ENCODE measurements at regions not wholly inside any gene's neighbourhood (a gene's known extent, or its start where the extent isn't known, plus 50 kb on each side); places are given as distances from the start of the nearest gene placed in this dataset.

DNA sequence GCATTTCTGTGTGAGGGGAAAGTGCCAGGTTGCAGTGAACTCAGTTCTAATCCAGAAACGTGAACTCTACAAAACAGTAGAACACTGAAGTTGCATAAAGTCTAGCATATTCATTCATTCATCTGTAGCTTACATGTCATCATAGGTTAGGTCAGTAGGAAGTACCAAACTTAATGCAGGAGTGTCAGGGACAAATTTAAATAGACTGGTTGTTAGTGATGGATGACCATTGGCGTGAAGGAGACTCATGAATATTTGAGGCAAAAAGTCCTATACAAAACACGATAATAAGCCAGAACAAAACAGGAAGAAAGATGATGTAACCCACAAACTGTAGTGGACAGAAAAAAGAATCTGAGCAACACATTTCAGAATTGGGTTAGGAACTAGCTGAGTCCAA, 592.8 kb upstream of the PCDH10 start:
- Histone ChIP-seq H2AFZ (ENCODE audit: low read depth, low read length) (no peak overlapping the region), H3K9ac (ENCODE audit: low read length) (no peak overlapping the region), H4K20me1 (ENCODE audit: insufficient read depth) (no peaks in the 10 kb centered on the region), H3K9me2 (ENCODE audit: insufficient read depth, low read length) (no peaks in the 10 kb centered on the region), H3K36me3 (ENCODE audit: insufficient read depth, low read length) (no peaks in the 10 kb centered on the region), H3K79me2 (replicated peaks; ENCODE audit: insufficient read depth, low read length) (no peaks in the 10 kb centered on the region), H3K4me2 (ENCODE audit: low read length) (no peak overlapping the region), H3K9me3 (ENCODE audit: low read length) (no peaks in the 10 kb centered on the region), H3K4me3 (ENCODE audit: low read length) (no peak overlapping the region), H3F3A (ENCODE audit: insufficient read depth, low read length, poor library complexity, severe bottlenecking) (no peaks in the 10 kb centered on the region), H3K27me3 (ENCODE audit: insufficient read depth, low read depth, low read length) (no peaks in the 10 kb centered on the region), H3K27ac (ENCODE audit: low read length) (no peak overlapping the region)
- TF ChIP-seq RAD21 (conservative IDR thresholded peaks at IDR 0.05) (no peak), SMC3 (conservative IDR thresholded peaks at IDR 0.05; ENCODE audit: poor library complexity) (no peak), POLR2AphosphoS5 (IDR thresholded peaks at IDR 0.05) (no peak), MXI1 (conservative IDR thresholded peaks at IDR 0.05; ENCODE audit: poor library complexity, severe bottlenecking) (no peak)

DNA sequence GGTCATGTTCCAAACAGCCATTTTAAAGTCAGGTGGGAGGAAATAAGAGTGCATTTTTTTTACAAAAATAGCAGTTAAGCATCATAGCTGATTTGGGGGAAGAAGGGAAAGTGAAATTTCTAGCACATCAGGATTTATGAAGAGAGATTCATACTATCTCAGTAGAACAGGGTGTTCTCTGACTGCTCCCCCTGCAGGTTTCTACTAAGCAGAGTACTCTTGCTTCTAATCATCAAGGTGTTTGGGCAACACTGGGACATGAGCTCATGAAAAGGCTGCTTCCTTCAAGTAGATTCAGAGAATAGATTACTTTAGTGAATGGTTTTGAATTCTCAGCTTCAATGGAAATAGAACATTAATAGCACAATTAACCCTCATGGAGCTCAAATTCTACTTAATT, 591.4 kb upstream of the PCDH10 start:
- Histone ChIP-seq H3K4me3 (ENCODE audit: low read length) (no peak overlapping the region), H3K27me3 (ENCODE audit: insufficient read depth, low read depth, low read length) (no peaks in the 10 kb centered on the region), H3K4me2 (ENCODE audit: low read length) (no peak overlapping the region), H2AFZ (ENCODE audit: low read depth, low read length) (no peak overlapping the region), H3K79me2 (replicated peaks; ENCODE audit: insufficient read depth, low read length) (no peaks in the 10 kb centered on the region), H3K27ac (ENCODE audit: low read length) (no peak overlapping the region), H3K9me2 (ENCODE audit: insufficient read depth, low read length) (no peaks in the 10 kb centered on the region), H3K36me3 (ENCODE audit: insufficient read depth, low read length) (no peaks in the 10 kb centered on the region), H3F3A (ENCODE audit: insufficient read depth, low read length, poor library complexity, severe bottlenecking) (no peaks in the 10 kb centered on the region), H3K9ac (ENCODE audit: low read length) (no peak overlapping the region), H3K9me3 (ENCODE audit: low read length) (no peaks in the 10 kb centered on the region), H4K20me1 (ENCODE audit: insufficient read depth) (no peaks in the 10 kb centered on the region)
- no peak for TF ChIP-seq SMC3 (conservative IDR thresholded peaks at IDR 0.05; ENCODE audit: poor library complexity)
- TF ChIP-seq TAF1 (IDR thresholded peaks at IDR 0.05; ENCODE audit: low read depth): no peak
- no peak for TF ChIP-seq RAD21 (conservative IDR thresholded peaks at IDR 0.05)
- TF ChIP-seq MXI1 (conservative IDR thresholded peaks at IDR 0.05; ENCODE audit: poor library complexity, severe bottlenecking): no peak
- no peak for TF ChIP-seq EP300 (conservative IDR thresholded peaks at IDR 0.05; ENCODE audit: poor library complexity, severe bottlenecking)
- TF ChIP-seq, protein P1, sequence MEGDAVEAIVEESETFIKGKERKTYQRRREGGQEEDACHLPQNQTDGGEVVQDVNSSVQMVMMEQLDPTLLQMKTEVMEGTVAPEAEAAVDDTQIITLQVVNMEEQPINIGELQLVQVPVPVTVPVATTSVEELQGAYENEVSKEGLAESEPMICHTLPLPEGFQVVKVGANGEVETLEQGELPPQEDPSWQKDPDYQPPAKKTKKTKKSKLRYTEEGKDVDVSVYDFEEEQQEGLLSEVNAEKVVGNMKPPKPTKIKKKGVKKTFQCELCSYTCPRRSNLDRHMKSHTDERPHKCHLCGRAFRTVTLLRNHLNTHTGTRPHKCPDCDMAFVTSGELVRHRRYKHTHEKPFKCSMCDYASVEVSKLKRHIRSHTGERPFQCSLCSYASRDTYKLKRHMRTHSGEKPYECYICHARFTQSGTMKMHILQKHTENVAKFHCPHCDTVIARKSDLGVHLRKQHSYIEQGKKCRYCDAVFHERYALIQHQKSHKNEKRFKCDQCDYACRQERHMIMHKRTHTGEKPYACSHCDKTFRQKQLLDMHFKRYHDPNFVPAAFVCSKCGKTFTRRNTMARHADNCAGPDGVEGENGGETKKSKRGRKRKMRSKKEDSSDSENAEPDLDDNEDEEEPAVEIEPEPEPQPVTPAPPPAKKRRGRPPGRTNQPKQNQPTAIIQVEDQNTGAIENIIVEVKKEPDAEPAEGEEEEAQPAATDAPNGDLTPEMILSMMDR (IDR thresholded peaks at IDR 0.05; ENCODE audit: poor library complexity, severe bottlenecking): no peak
- TF ChIP-seq, protein P2, sequence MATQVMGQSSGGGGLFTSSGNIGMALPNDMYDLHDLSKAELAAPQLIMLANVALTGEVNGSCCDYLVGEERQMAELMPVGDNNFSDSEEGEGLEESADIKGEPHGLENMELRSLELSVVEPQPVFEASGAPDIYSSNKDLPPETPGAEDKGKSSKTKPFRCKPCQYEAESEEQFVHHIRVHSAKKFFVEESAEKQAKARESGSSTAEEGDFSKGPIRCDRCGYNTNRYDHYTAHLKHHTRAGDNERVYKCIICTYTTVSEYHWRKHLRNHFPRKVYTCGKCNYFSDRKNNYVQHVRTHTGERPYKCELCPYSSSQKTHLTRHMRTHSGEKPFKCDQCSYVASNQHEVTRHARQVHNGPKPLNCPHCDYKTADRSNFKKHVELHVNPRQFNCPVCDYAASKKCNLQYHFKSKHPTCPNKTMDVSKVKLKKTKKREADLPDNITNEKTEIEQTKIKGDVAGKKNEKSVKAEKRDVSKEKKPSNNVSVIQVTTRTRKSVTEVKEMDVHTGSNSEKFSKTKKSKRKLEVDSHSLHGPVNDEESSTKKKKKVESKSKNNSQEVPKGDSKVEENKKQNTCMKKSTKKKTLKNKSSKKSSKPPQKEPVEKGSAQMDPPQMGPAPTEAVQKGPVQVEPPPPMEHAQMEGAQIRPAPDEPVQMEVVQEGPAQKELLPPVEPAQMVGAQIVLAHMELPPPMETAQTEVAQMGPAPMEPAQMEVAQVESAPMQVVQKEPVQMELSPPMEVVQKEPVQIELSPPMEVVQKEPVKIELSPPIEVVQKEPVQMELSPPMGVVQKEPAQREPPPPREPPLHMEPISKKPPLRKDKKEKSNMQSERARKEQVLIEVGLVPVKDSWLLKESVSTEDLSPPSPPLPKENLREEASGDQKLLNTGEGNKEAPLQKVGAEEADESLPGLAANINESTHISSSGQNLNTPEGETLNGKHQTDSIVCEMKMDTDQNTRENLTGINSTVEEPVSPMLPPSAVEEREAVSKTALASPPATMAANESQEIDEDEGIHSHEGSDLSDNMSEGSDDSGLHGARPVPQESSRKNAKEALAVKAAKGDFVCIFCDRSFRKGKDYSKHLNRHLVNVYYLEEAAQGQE (IDR thresholded peaks at IDR 0.05; ENCODE audit: borderline replicate concordance): no peak
- no peak for TF ChIP-seq POLR2AphosphoS5 (IDR thresholded peaks at IDR 0.05)
- TF ChIP-seq EZH2 (IDR thresholded peaks at IDR 0.05; ENCODE audit: borderline replicate concordance, insufficient read depth, low read length, poor library complexity, severe bottlenecking): no peak

DNA sequence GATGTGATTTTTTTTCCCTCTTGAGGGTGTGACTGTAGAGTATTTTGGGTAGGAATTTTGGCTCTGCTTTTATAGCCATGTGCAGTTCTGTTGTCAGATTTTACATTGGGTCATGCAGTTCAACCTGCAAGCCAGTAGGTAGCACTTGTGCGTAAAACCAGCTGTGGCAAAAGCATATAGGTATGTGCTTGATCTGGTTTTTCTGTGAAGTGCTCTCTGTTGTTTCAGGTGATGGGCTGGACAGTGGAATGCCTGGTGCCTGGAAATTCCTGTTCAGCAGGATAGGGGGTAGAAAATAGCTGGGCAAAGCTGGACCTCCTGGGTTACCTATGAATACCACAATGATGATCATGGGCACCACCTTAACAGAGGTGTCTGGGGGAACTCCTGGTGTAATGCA, 584.2 kb upstream of the PCDH10 start:
- TF ChIP-seq RAD21 (conservative IDR thresholded peaks at IDR 0.05) (no peak), EZH2 (IDR thresholded peaks at IDR 0.05; ENCODE audit: borderline replicate concordance, insufficient read depth, low read length, poor library complexity, severe bottlenecking) (no peak), TAF1 (IDR thresholded peaks at IDR 0.05; ENCODE audit: low read depth) (no peak), MXI1 (conservative IDR thresholded peaks at IDR 0.05; ENCODE audit: poor library complexity, severe bottlenecking) (no peak), EP300 (conservative IDR thresholded peaks at IDR 0.05; ENCODE audit: poor library complexity, severe bottlenecking) (no peak), POLR2AphosphoS5 (IDR thresholded peaks at IDR 0.05) (no peak), SMC3 (conservative IDR thresholded peaks at IDR 0.05; ENCODE audit: poor library complexity) (no peak)
- TF ChIP-seq, protein P2 (IDR thresholded peaks at IDR 0.05; ENCODE audit: borderline replicate concordance): no peak
- TF ChIP-seq, protein P1 (IDR thresholded peaks at IDR 0.05; ENCODE audit: poor library complexity, severe bottlenecking): no peak
- no peak overlapping the region for H3K4me3 ChIP-seq (ENCODE audit: low read length)
- no peak overlapping the region for H3K9ac ChIP-seq (ENCODE audit: low read length)
- no peak overlapping the region for H2AFZ ChIP-seq (ENCODE audit: low read depth, low read length)
- no peaks in the 10 kb centered on the region for H3K27me3 ChIP-seq (ENCODE audit: insufficient read depth, low read depth, low read length)
- H4K20me1 ChIP-seq (ENCODE audit: insufficient read depth): no peaks in the 10 kb centered on the region
- no peaks in the 10 kb centered on the region for H3K9me2 ChIP-seq (ENCODE audit: insufficient read depth, low read length)
- no peak overlapping the region for H3K27ac ChIP-seq (ENCODE audit: low read length)
- no peaks in the 10 kb centered on the region for H3K36me3 ChIP-seq (ENCODE audit: insufficient read depth, low read length)
- H3K9me3 ChIP-seq (ENCODE audit: low read length): no peaks in the 10 kb centered on the region
- no peaks in the 10 kb centered on the region for H3F3A ChIP-seq (ENCODE audit: insufficient read depth, low read length, poor library complexity, severe bottlenecking)
- H3K79me2 ChIP-seq (replicated peaks; ENCODE audit: insufficient read depth, low read length): no peaks in the 10 kb centered on the region
- no peak overlapping the region for H3K4me2 ChIP-seq (ENCODE audit: low read length)
